KG1 (cell line): ENCODE measurements at regions not wholly inside any gene's neighbourhood (a gene's known extent, or its start where the extent isn't known, plus 50 kb on each side); places are given as distances from the start of the nearest gene placed in this dataset.

ENCODE experiments used
- DNase-seq: peaks from one replicate; lab custom pipeline; 2025; lab: John Stamatoyannopoulos, UW

DNA sequence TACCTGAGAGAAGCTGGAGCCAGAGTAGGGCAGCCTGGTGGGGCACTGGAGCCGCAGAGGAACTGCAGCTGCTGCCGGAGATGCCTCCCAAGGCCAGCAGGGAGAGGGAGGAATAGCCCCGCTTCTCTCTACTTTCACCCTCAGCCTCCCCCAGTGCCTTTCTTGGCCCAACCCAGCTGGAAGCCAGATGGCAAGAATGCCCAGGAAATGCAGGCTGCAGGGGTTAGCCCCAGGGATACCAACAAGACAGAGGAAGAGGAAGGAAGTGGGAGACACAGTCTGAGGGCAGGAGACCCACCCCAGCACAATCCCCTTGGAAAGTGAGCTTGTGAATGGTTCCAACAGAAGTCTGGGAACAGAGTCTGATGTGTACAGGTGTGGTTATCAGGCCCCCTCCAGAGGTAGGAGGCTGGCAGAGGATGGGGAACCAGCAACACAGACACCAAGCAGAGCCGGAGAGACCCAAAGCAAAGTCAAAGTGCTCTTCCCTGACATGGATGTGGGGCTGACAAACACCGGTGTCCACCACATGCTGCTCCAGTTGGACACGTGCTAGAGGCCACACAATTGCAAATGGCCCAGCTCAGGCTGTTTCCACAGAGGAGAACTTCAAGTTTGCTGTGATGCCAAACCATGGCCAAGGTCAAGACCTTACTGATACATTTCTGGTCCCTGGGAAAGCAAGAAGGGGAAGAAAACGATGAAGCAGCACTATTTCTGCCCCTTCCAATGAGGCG is 418.8 kb upstream of the PROK2 start:
- no peak for DNase-seq

DNA sequence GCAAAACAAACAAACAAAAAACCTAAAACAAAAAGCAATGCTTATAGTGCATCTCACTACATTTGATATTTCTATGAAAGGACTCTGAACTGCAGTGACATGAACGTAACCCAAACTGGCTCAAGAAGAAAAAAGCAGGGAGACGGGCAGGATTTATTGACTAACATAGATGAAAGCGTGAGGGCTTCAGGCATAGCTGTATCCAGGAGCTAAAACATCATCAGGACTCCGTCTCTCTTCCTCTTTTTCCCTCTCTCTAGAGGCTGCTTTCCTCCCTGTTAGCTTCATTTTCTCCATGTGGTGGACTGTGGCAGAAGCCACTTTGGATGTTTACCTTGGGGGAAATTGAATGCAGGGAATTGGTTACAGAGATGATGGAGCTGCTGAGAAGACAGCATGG is 418.2 kb upstream of the PROK2 start:
- DNase-seq, result no peak

DNA sequence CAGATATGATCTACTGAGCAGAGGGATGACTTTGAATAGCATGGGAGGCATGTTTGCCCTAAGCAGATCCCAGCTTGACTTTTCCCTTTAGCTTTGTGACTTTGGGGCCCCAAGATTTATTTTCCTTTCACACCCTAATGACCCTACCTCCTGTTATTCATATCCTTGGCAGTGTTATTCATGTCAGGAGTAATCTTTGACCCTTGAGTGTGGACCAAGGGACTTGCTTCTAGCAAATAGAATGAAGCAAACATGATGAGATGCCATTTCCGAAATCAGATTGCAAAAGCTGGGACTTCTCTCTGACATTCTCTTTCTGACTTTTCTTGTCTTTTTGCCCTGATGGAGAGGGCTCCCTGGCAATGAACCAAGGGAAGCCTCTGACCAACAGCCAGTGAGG is 415.4 kb upstream of the PROK2 start:
- no peak for DNase-seq

DNA sequence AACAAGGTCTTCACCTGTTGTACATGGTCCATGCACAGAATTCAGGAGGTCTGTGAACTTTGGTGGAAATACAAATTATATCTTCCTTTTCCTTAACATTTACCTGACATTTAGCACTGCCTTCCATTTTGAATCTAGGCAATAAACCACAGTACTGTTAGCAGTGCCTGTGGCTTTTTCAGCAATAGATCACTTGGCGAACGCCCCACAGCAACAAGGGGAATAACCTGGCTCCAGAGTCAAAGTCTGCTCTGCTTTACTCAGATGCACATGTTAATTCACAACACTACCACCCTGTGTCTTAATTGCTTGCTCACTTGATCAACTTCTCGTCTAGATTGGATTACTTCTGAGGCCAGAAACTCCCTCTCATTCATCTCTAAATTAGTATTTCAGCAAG is 414.6 kb upstream of the PROK2 start:
- no peak for DNase-seq

DNA sequence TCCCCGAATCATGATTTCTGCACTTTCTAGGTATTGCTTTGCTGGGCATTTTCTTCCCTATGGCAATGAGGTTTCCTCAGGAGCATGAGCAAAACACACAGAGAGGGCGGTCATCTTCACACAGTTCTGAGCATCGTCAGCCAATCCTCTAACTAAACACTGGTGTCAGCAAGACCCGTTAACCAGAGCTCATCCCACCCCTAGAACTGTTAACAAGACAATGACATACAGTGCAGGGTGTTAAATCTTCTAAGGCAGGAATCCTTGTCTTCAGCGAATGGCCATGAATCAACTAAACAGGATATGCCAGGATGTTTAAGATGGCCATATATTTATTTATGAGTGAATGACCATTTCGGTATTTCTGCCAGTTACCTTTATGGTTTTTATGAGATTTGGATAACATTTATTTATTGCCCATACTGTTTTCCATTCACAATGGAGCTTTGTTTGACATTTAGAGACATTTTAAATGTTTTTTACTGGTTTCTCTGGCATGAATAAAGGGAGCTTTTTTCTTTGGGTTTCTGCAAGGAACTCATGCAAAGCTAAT is 411.5 kb upstream of the PROK2 start:
- no peak for DNase-seq

DNA sequence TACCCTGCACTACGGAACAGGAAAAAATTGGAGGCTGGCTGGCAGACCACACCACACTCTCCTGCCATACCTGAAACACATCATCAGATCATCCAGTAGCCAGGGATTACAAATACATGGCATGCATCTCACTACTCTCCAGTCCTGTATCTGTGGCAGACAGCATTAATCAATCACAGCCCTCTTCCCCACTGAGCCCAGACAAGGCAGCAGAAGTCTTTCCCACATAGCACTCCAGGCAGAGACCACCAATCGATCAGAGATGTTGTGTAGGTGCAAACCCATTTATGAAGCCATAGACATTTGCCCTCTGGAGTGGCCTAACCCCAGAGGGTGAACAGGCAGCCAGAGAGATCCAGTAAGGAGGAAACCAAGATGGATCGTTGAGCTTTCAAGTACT is 410.9 kb upstream of the PROK2 start:
- DNase-seq, result no peak

DNA sequence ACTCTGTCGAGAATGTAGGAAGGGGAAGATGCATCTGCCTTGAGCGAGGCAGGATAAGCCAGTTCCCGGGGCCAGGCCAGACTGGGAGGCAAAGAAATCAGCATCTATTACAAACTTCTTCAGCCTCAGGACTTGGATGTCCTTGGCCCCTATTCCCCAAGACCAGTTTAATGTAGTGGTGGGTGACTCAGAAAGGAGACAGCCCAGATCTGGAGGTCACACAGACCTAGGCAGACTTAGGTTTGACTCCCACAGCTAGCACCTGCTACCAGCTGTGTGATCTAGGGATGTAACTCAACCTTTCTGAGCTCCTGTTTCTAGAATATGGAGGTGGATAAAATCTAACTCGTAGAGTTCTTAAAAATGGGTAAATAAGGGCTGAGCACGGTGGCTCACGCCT is 409.5 kb upstream of the PROK2 start:
- DNase-seq, result no peak

DNA sequence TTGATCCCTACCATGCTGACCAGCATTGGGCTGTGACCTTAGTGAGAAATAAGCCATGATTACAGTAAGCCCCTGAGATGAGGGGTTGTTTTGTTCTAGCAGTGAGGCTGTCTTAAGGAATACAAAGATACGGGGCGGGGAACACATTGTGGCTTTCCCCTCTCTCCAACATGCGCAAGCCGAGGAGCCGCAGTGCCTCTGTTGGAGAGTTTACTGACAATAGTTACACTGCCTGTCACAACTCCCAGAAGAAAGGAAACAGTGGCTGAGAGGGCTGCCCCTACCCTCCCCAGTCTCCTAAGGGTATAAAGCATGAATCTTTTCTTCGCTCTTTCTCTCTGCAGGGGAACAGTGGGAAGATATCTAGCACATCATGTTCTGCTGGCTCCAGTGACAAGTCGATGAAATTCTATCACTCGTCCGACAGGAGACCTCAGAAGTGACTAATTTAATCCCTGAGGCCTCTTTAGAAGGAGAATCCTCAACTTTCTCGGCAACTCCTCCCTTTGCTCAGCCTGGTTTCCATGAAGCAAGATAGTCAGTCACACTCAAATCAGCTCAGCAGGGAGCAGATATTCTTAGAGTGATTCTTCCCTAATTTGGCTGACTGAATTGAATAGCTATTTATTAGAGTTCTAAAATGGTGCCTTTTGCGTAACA is 409.0 kb upstream of the PROK2 start:
- DNase-seq, result no peak

DNA sequence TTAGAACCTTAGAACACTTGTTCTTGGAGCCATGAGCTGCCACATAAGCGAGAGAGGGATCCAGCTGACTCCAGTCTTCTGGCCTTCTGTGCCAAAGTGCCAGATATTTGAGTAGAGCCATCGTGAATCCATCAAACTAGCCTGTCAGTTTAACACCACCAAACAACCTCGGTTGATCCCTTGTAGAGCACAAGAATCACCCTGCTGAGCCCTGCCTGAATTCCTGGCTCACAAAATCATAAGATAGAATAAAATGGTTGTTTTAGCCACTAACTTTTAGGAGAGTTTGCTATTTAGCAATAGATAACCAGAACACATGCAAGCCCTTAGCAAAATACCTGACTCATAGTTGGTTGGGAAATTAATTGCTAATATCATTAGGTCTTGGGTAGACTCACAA is 407.6 kb upstream of the PROK2 start:
- DNase-seq, result no peak

DNA sequence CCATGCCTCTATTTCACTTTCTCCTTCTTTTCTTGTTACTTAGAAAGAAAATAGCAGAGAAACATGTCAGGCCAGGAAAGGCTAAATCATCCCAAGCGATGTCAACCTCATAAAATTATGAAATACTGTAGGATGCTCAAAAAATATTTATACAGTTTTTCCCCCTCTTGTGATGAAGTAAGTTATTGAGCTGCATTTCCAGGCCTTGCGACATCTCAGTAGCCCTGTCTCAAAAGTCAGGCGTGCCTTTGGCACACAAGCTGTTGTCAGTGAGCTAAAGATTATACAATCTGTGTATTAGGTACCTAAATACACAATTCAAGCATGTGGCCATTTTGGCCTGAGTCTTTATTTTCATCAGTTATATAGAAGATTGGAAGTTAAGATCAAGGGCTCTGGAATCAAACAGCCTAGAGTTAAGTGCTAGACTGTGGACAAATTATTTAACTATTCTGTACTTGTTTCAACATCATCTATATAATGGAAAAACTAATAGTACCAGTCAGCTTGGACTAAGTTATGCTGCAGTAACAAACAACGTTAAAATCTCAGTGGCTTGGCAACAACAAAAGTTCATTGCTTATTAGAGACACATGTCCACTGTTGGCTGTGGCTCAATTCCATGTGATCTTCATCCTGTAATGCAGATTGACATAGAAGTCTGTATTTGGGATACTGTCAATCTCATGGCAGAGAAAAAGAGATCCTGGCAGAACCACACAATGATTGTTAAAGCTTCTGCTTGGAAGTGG is 406.4 kb upstream of the PROK2 start:
- no peak for DNase-seq

DNA sequence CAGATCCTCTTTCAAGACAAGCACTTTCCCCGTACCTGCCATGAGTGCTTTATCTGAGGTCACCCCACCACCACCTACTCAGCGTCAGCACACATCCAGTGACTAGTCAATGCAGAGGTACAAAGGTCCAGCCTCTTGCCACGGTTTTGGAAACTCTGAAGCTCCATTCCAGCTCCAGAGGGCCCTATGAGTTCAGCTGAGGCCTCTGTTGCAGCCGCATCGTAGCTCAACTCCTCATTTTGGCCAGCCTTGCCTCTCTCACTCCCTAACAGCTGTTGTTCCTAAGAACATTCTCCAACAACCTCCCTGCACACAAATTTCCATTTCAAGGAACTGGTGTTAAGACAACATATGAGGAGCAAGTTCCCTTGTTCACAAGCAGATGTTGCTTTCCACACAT is 405.1 kb upstream of the PROK2 start:
- DNase-seq, result no peak

DNA sequence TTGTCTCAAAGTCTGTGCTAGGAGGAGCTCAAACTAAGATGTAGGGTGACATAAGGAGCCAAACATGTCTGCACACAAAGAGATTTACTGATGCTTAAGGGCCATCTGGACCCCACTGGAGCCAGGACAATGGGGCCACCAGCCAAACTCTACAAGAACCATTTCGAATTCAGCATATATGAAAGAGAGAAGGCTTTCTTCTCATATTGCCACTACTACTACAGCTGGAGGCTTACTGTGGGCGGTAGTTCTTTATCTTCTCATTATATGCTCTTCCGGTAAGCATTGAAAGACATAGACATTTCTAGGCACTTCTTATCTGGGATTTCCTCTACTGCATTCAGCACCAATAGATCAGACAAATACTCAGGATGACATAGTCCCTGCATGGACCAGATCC is 404.4 kb upstream of the PROK2 start:
- no peak for DNase-seq

DNA sequence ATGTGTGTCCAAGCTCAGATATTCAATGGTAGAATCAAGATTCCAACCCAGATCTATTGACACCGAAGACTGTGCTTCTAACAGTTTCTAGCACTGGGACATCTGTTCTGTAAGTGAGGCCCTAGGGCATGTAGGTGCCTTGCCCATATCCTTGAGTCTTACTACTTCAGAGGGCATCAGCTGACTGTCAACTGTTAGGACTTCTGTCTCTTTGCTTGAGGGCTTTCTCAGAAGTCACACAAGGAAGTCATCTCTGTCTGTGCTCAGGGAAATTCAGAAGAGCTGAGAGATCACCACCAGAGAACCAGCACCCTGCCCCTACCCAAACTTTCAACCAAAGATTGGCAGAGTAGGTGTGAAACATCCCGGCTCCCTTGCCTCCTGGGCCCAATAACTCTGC is 403.6 kb upstream of the PROK2 start:
- no peak for DNase-seq

DNA sequence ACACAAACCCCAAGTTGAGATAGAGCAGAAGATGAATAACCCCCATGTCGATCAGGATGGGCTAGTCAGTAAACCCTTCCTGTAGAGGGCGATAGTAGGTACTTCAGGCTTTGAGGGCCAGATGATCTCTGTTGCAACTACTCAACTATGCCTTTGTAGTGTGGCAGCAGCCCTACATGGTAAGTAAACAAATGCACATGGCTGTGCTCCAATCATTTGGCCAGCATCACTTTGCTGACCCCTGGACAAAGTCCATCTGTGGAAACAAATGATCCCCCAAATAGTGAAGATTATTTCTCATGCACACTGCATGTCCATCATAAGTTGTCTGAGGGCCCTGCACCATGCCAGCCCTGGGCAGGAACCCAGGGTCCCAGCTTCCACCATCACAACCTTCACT is 402.2 kb upstream of the PROK2 start:
- DNase-seq, result no peak

DNA sequence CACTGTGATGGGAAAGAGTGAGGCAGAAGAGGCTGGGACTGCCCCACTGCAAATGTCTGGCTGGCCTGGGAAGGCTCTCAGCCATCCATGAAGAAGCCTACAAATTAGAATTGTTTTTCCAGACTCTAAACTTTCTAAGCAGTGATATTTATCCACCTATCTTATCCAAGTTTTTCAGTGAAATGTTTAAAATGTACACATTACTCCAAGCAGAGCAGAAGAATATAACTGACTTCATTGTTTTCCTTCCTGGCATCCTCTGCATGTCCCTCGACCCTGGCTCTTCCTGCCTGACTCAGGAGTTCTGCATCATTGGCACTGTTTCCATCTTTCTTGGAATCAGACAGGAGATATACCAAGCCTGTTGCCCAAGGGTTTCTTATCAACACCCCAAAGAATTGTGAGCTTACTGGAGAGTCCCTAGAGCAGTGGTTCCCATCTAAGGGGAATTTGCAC is 401.5 kb upstream of the PROK2 start:
- no peak for DNase-seq

DNA sequence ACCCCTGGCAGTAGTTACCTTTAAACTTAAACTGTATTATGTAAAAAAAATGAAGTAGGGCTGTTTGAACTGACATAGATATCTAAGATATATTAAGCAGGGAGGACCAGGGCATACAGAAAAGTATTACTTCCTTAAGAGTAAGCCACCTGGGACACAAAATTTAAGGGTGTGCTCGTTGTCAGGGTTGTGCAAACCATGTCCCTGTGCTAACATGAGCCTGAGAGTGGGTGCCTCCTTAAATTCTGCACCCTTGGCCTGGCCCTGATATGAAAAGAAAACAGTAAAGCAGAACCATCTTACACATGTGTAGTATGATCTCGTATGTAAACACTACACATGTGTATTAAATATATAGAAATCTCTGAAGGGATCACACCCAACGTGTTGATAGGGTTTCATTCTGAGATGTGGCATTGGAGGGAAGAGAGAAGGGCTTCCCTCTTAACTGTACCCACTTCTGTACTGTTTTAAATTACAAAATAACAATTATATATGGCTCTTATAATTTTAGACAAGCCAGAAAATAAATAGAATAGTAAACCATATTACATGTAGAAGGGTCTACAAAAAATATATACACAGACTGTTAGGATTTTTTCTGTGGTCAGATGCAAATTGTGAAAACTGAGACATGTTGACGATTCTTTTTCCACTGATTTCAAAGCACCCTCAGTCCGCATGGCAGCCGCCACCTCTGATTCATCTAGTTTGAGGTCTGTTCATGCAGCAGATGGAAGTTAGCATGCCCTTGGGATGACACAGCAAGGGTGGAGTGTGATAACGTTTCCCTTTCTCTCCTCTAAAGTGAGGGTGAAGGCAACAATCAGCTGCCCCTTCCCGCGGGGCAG is 400.8 kb upstream of the PROK2 start:
- DNase-seq, result no peak

DNA sequence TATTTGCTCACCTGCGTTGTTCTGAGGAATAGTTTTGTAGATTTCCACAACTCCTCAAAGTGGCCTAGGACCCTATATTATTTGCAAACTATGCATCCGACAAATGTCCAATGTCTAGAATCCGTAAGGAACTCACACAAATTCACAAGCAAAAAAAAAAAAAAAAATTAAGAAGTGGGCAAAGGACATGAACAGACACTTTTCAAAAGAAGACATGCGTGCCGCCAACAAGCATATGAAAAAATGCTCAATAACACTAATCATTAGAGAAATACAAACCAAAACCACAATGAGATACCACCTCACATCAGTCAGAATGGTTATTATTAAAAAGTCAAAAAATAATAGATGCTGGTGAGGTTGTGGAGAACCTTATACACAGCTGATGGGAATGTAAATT is 398.5 kb upstream of the PROK2 start:
- no peak for DNase-seq

DNA sequence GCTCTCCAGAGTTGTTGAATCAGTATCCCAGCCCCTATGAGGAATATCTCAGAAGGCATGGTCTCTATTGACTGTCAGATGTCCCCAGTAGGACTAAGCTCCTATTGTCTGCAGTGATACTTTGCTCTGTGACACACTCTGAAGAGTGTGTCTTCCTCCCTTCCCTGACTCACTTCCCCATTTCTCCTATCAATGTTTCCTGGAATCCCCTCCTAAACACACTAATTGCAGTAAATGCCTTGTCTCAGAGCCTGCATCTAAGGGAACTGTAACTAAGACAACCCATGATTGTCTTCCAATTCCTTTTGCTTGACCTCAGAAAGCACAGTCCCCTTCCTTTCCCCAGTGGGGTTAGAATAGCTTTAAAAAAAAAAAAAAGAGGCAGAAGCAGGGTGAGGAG is 397.3 kb upstream of the PROK2 start:
- no peak for DNase-seq

DNA sequence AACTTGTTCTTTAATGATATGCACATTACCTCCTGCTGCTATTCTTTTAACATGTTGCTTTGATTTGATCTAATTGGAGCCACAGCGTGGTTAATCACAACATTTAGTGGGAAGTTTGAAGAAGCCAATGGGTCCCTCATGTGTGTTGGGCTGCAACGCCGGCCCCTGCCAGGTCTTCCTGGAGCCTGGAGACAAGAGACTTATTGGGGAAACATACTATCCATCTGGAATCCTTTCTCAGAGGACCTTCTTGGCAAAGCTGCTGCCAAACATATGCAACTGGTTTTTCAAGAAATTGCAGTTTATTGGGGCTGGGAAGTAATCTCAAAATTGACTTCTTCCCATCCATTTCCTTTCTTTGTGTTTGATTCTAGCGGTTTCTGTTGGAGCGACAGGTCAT is 396.3 kb upstream of the PROK2 start:
- DNase-seq, result no peak

DNA sequence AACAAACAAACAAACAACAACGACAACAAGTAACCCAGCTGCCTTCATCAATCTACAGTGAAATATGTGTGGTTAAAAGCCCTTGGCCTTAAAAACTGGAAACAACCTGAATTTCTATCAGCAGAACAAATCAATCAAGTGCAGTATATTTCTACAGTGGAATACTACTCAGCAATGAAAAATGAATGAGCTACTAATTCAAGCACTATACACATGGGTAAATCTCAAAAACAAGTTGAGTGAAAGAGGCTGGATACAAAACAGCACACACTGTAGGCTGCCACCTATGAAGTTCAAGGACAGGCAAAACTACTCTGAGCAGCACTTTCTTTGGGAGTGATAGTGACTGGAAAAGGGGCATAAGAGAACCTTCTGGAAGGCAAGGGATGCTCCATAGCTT is 395.5 kb upstream of the PROK2 start:
- DNase-seq, result no peak

DNA sequence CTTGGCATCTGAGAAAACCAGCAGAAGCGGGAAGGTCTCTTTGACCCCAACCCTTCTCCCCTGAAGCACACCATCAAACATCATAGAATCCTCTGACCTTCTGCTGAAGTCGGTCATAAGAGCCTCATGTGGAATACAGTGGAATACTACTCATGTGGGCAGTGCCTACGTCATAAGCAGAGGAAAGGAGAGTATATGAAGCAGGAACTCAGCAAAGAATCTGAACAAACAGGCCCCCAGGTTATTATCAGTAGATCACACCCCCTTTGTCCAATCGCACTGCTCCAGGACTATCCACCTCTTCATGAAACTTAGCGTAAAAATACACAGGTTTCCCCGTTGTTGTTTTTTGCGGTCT is 394.1 kb upstream of the PROK2 start:
- DNase-seq, result no peak

DNA sequence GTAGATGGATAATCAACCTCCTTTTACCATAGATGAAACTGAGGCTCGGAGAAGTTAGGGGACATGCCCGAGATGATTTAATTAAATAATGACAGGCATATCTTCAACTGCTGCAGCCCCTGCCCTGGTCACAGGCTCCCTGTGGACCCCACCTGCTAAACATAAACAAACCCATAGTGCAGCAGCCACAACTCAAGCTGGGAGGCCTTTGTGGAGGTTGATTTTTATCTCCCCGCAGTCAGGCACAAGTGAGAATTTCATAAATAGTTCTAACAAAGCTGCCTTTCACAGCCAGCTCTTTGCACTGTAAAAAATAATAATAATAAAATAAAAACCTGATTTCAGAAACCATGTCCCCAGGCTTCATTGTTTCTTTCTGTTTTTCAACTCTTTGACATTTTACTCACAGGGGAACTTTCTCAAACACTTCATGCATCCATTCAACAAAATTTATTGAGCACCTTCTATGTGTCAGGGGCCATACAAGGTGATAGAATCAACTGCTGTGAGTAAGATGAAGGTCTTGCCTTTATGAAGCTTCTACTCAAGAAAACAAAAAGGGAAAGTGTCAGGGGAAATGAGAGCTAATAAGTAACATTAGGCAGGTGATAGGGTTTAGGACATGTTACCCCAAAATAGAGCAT is 393.6 kb upstream of the PROK2 start:
- DNase-seq, result no peak
